Posterior vena cava (tissue), 2 donors: ENCODE measurements at regions not wholly inside any gene's neighbourhood (a gene's known extent, or its start where the extent isn't known, plus 50 kb on each side); places are given as distances from the start of the nearest gene placed in this dataset.
"Not testable (repeated sequence)": the region's sequence is repeated elsewhere in the genome, so short reads cannot be mapped to it uniquely, and the experiment has no call there.

ENCODE experiments used
- DNase-seq: peaks from one replicate; pipeline ENCODE4 v3.0.0-alpha.2; 2020; ENCODE audit warnings: low spot score
- intact Hi-C, 2 donors: fragments of 100-400 bp; cut with DNase I; formaldehyde crosslinking; loops; one replicate each; pipeline versions ENCODE4 v1.14.1 to v1.14.2; 2022 to 2023
- donor health status: DM: yes; HTN: yes; CAD: no.
- donor health status: DM: yes; HTN: yes; CAD: no.

- intact Hi-C loops = no loop called here
- no peak for DNase-seq
These were observed 166.5 kb downstream of the RTP5 start for GRCh38 chr2:242035858-242036652.

GRCh38 chr2:242036653-242036950 lies 167.1 kb downstream of the RTP5 start:
- no peak for DNase-seq
- intact Hi-C loops = no loop called here

- intact Hi-C loops = loop anchor here in 1 of 2 donors (1.0 kb wide), 1 partner anchor 20 kb away; no protein-coding TSS in a partner anchor
- no peak for DNase-seq
These were observed 168.8 kb downstream of the RTP5 start for GRCh38 chr2:242038166-242038927.

- intact Hi-C loops = loop anchor here in 1 of 2 donors (1.0 kb wide), 1 partner anchor 21 kb away; no protein-coding TSS in a partner anchor
- no peak for DNase-seq
These were observed 169.4 kb downstream of the RTP5 start for GRCh38 chr2:242038928-242039341.

- intact Hi-C loops = no loop called here
- no peak for DNase-seq
These were observed 170.8 kb downstream of the RTP5 start for GRCh38 chr2:242040303-242040655.

- no peak for DNase-seq
- intact Hi-C loops = no loop called here
These were observed 171.2 kb downstream of the RTP5 start for GRCh38 chr2:242040681-242041080.

GRCh38 chr2:242041816-242042215 lies 172.3 kb downstream of the RTP5 start:
- DNase-seq = no peak
- intact Hi-C loops = no loop called here

- no peak for DNase-seq
- intact Hi-C loops = no loop called here
These were observed 174.2 kb downstream of the RTP5 start for GRCh38 chr2:242043538-242044312.

GRCh38 chr2:242044313-242044590 lies 174.7 kb downstream of the RTP5 start:
- no peak for DNase-seq

GRCh38 chr2:242045596-242046144 lies 176.1 kb downstream of the RTP5 start:
- intact Hi-C loops = not testable (repeated sequence)

More at GRCh38 chr2:242044313-242044590, 174.7 kb downstream of the RTP5 start:
- intact Hi-C loops = no loop called here

GRCh38 chr2:242046206-242046826 lies 176.8 kb downstream of the RTP5 start:
- no peak for DNase-seq
- intact Hi-C loops = no loop called here

More at GRCh38 chr2:242045596-242046144, 176.1 kb downstream of the RTP5 start:
- DNase-seq = not testable (repeated sequence)

GRCh38 chr2:242047963-242048362 lies 178.4 kb downstream of the RTP5 start:
- no peak for DNase-seq
- intact Hi-C loops = no loop called here

- intact Hi-C loops = no loop called here
- no peak for DNase-seq
These were observed 178.9 kb downstream of the RTP5 start for GRCh38 chr2:242048479-242048878.

GRCh38 chr2:242049492-242049891 lies 180.0 kb downstream of the RTP5 start:
- DNase-seq, intact Hi-C loops: not testable (repeated sequence)

GRCh38 chr2:242051463-242051862 lies 181.9 kb downstream of the RTP5 start:
- no peak for DNase-seq
- intact Hi-C loops = no loop called here

- no peak for DNase-seq
- intact Hi-C loops = no loop called here
These were observed 182.9 kb downstream of the RTP5 start for GRCh38 chr2:242052421-242052820.

GRCh38 chr2:242053921-242054320 lies 184.4 kb downstream of the RTP5 start:
- intact Hi-C loops = no loop called here
- DNase-seq = no peak

GRCh38 chr2:242054406-242054805 lies 184.9 kb downstream of the RTP5 start:
- intact Hi-C loops = no loop called here
- DNase-seq = no peak
